IMR-90 (cell line): ENCODE measurements at regions not wholly inside any gene's neighbourhood (a gene's known extent, or its start where the extent isn't known, plus 50 kb on each side); places are given as distances from the start of the nearest gene placed in this dataset.

ENCODE experiments used
- ATAC-seq: fragments of 200-7000 bp; cut with Tn5 transposase; 2 replicates; pipeline ENCODE4 v1.9.1; 2020; ENCODE audit warnings: low read depth, mild to moderate bottlenecking, moderate library complexity
- BruUV-seq: library from RNA; stranded (reverse); fragments of 400-500 nt; replicated peaks from 2 replicates; lab custom pipeline; 2021; lab: Mats Ljungman, UMichigan
- CTCF ChIA-PET: fragments of 300-600 bp; formaldehyde crosslinking; extraction: SDS; loops from one replicate; lab custom pipeline; 2021; ENCODE audit warnings: antibody characterized with exemption; lab: Yijun Ruan, JAX
- POLR2A ChIA-PET: fragments of 300-600 bp; sonication (Branson Sonifier 250); formaldehyde crosslinking; loops from one replicate; lab custom pipeline; 2022; ENCODE audit warnings: antibody characterized with exemption; ENCODE audit not compliant: unreplicated experiment; lab: Charles Lee
- DNase-seq: peaks from one replicate; pipeline ENCODE4 v3.0.0; 2013
- H2AFZ ChIP-seq: replicated peaks from 2 replicates; pipeline ENCODE3; 2013; ENCODE audit warnings: low read length, mild to moderate bottlenecking; ENCODE audit not compliant: poor library complexity
- H2AK5ac ChIP-seq: 2 replicates; pipeline ENCODE4 v1.6.1; 2013; ENCODE audit warnings: low read depth, low read length, inconsistent platforms
- H2AK9ac ChIP-seq: replicated peaks from 2 replicates; pipeline ENCODE3; 2013; ENCODE audit warnings: mild to moderate bottlenecking, low read depth, low read length, moderate library complexity; ENCODE audit not compliant: poor library complexity
- H2BK120ac ChIP-seq: 2 replicates; pipeline ENCODE4 v1.6.1; 2013; ENCODE audit warnings: low read depth, low read length, inconsistent platforms
- H2BK15ac ChIP-seq: 3 replicates; pipeline ENCODE4 v1.6.1; 2013; ENCODE audit warnings: low read depth, low read length, inconsistent platforms
- H2BK20ac ChIP-seq: 2 replicates; pipeline ENCODE4 v1.6.1; 2013; ENCODE audit warnings: low read depth, mild to moderate bottlenecking, inconsistent platforms, low read length, moderate library complexity
- H2BK5ac ChIP-seq: 2 replicates; pipeline ENCODE4 v1.6.1; 2013; ENCODE audit warnings: mild to moderate bottlenecking, low read depth, low read length, inconsistent platforms; ENCODE audit not compliant: poor library complexity, severe bottlenecking
- H3K14ac ChIP-seq: replicated peaks from 2 replicates; pipeline ENCODE4 v1.6.1; 2013; ENCODE audit warnings: low read depth, low read length, inconsistent platforms
- H3K18ac ChIP-seq: 2 replicates; pipeline ENCODE4 v1.6.1; 2013; ENCODE audit warnings: low read depth, low read length, control low read depth
- H3K23ac ChIP-seq: 2 replicates; pipeline ENCODE4 v1.6.1; 2013; ENCODE audit warnings: low read depth, low read length, inconsistent platforms
- H3K27ac ChIP-seq: 2 replicates; pipeline ENCODE4 v1.5.1; 2013; ENCODE audit warnings: mild to moderate bottlenecking, control low read depth, low read length; ENCODE audit not compliant: insufficient read depth
- H3K27me3 ChIP-seq: 2 replicates; pipeline ENCODE4 v1.6.1; 2013; ENCODE audit warnings: low read length; ENCODE audit not compliant: control insufficient read depth, insufficient read depth
- H3K36me3 ChIP-seq: 2 replicates; pipeline ENCODE4 v1.6.1; 2013; ENCODE audit warnings: low read length, mixed read lengths; ENCODE audit not compliant: control insufficient read depth, insufficient read depth
- H3K4ac ChIP-seq: 2 replicates; pipeline ENCODE4 v1.6.1; 2013; ENCODE audit warnings: low read depth, low read length, inconsistent platforms
- H3K4me1 ChIP-seq: 2 replicates; pipeline ENCODE4 v1.6.1; 2013; ENCODE audit warnings: low read length, mixed read lengths; ENCODE audit not compliant: control insufficient read depth, insufficient read depth
- H3K4me2 ChIP-seq: 2 replicates; pipeline ENCODE4 v1.6.1; 2013; ENCODE audit warnings: low read depth, mild to moderate bottlenecking, control low read depth, low read length, moderate library complexity
- H3K4me3 ChIP-seq: 2 replicates; pipeline ENCODE4 v1.5.1; 2013; ENCODE audit warnings: low read depth, mild to moderate bottlenecking, control low read depth, low read length, moderate library complexity; ENCODE audit not compliant: insufficient read depth
- H3K56ac ChIP-seq: 2 replicates; pipeline ENCODE4 v1.6.1; 2013; ENCODE audit warnings: low read length, inconsistent platforms; ENCODE audit not compliant: insufficient read depth; ENCODE audit errors: extremely low read depth
- H3K79me1 ChIP-seq, 2 experiments: 2 replicates each; pipeline ENCODE4 v1.6.1; 2013; ENCODE audit warnings: low read length in 2 of 2, inconsistent platforms in 1 of 2, low read depth in 1 of 2
- H3K9ac ChIP-seq: 2 replicates; pipeline ENCODE4 v1.6.1; 2013; ENCODE audit warnings: low read depth, low read length, control low read depth
- H3K9me1 ChIP-seq: 2 replicates; pipeline ENCODE4 v1.6.1; 2013; ENCODE audit warnings: low read length, inconsistent platforms; ENCODE audit not compliant: insufficient read depth
- H3K9me3 ChIP-seq: 2 replicates; pipeline ENCODE4 v1.6.1; 2013; ENCODE audit warnings: low read length; ENCODE audit not compliant: control insufficient read depth, insufficient read depth
- H4K20me1 ChIP-seq: 2 replicates; pipeline ENCODE4 v1.6.1; 2013; ENCODE audit warnings: low read length, inconsistent platforms; ENCODE audit not compliant: insufficient read depth
- H4K5ac ChIP-seq: 2 replicates; pipeline ENCODE4 v1.6.1; 2013; ENCODE audit warnings: mild to moderate bottlenecking, low read depth, low read length, control low read depth
- H4K8ac ChIP-seq, 2 experiments: 2 replicates each; pipeline ENCODE4 v1.6.1; 2013; ENCODE audit warnings: low read depth in 2 of 2, low read length in 2 of 2, control low read depth in 1 of 2, inconsistent platforms in 1 of 2
- H4K91ac ChIP-seq: 2 replicates; pipeline ENCODE4 v1.6.1; 2013; ENCODE audit warnings: low read depth, low read length, inconsistent platforms; ENCODE audit not compliant: insufficient read depth
- BHLHE40 ChIP-seq: fragments of 150-350 bp; IDR thresholded peaks from 2 replicates; pipeline ENCODE4 v1.6.1; 2016; ENCODE audit warnings: mild to moderate bottlenecking, low read depth, low read length
- MAFK ChIP-seq: IDR thresholded peaks from 2 replicates; pipeline ENCODE4 v1.6.1; 2012; ENCODE audit warnings: low read depth, low read length, improper control_type of control experiment
- MAZ ChIP-seq: IDR thresholded peaks from 2 replicates; pipeline ENCODE4 v1.6.1; 2012; ENCODE audit warnings: low read depth, mild to moderate bottlenecking, low read length, improper control_type of control experiment, moderate library complexity, borderline replicate concordance
- MXI1 ChIP-seq: IDR thresholded peaks from 2 replicates; pipeline ENCODE4 v1.6.1; 2012; ENCODE audit warnings: low read depth, mild to moderate bottlenecking, low read length, moderate library complexity, borderline replicate concordance
- NFE2L2 ChIP-seq: fragments of 150-350 bp; IDR thresholded peaks from 2 replicates; pipeline ENCODE4 v1.6.1; 2016; ENCODE audit warnings: low read depth, mild to moderate bottlenecking, low read length
- POLR2A ChIP-seq: IDR thresholded peaks from 2 replicates; pipeline ENCODE4 v1.6.1; 2012; ENCODE audit warnings: mild to moderate bottlenecking, low read depth, low read length
- RAD21 ChIP-seq: IDR thresholded peaks from 2 replicates; pipeline ENCODE4 v1.6.1; 2012; ENCODE audit warnings: low read length, improper control_type of control experiment
- RCOR1 ChIP-seq: IDR thresholded peaks from 2 replicates; pipeline ENCODE4 v1.6.1; 2012; ENCODE audit warnings: mild to moderate bottlenecking, low read length, improper control_type of control experiment; ENCODE audit not compliant: insufficient replicate concordance
- RFX5 ChIP-seq: IDR thresholded peaks from 2 replicates; pipeline ENCODE4 v1.8.0; 2012; ENCODE audit warnings: low read depth, mild to moderate bottlenecking, low read length, moderate library complexity
- SMC3 ChIP-seq: fragments of 150-350 bp; IDR thresholded peaks from 2 replicates; pipeline ENCODE4 v1.6.1; 2016; ENCODE audit warnings: low read depth, mild to moderate bottlenecking, antibody characterized with exemption, low read length, moderate library complexity
- WGBS, 2 experiments: methylation state at CpG; one replicate each; pipeline versions ENCODE4 v1.1.5 to v1.1.7; 2013; ENCODE audit warnings: missing lambda C conversion rate in 2 of 2; ENCODE audit not compliant: insufficient read length in 1 of 2; ENCODE audit errors: extremely low coverage in 2 of 2; 5-methylcytosine and 5-hydroxymethylcytosine counted together
- dilution Hi-C: fragments of 300-500 bp; cut with HindIII; formaldehyde crosslinking; loops from one replicate; pipeline ENCODE4 v1.14.3; 2018; ENCODE audit warnings: low sequenced_read_pairs; ENCODE audit not compliant: unreplicated experiment
- in situ Hi-C: fragments of 300-500 bp; cut with MboI; formaldehyde crosslinking; loops from 3 replicates; pipeline ENCODE4 v1.14.3; 2019; ENCODE audit warnings: low sequenced_read_pairs, inconsistent platforms, mixed read lengths
- intact Hi-C: fragments of 100-400 bp; cut with micrococcal nuclease; formaldehyde crosslinking; loops from 2 replicates; pipeline ENCODE4 v1.10.0; 2022
- TF ChIP-seq, protein P1 (sequence below): conservative IDR thresholded peaks from 2 replicates; pipeline ENCODE4 v1.5.1; 2012; ENCODE audit warnings: mild to moderate bottlenecking, low read depth, low read length, improper control_type of control experiment
- TF ChIP-seq, protein P2 (sequence below): fragments of 150-350 bp; IDR thresholded peaks from 2 replicates; pipeline ENCODE4 v1.6.1; 2016; ENCODE audit warnings: low read depth, mild to moderate bottlenecking, low read length, moderate library complexity, borderline replicate concordance

DNA sequence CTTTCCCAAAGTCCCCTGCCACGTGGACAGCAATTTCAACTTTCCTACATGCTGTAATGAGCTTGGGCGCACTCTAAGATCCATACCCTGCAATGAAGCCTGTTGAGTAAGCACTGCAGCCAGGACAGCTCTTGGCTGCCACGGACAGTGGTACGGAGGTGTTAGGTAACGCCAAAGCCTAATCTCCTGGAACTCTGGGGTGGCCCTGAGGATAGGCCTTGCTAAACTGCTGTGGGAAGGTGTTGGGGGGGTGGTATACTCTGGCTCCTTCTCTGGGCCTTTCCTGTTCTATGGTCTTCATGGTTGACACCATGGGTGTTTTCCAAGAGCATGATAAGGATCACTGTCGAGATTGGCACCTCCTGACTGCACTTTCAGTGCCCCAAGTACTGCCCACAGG, 66.4 kb upstream of the PITX1 start:
- Histone ChIP-seq H4K5ac (no peak overlapping the region), H3K9ac (no peak overlapping the region), H3K27me3 (no peaks in the 10 kb centered on the region; the same call in 1 of the 2 replicates), H4K20me1 (no peaks in the 10 kb centered on the region), H2BK20ac (no peak overlapping the region), H3K14ac (no peak overlapping the region), H4K8ac (no peak overlapping the region), H4K91ac (no peak overlapping the region), H3K4me2 (no peak overlapping the region), H2BK5ac (no peak overlapping the region), H2BK120ac (no peak overlapping the region), H3K56ac (no peak overlapping the region), H3K9me3 (no peaks in the 10 kb centered on the region), H3K23ac (no peak overlapping the region), H2BK15ac (no peak overlapping the region), H2AFZ (no peak overlapping the region), H3K4me3 (no peak overlapping the region), H3K27ac (no peak overlapping the region), H3K4ac (no peak overlapping the region), H3K9me1 (peaks cover 7% of the 10 kb centered on the region; the same call in 1 of the 2 replicates), H3K36me3 (peaks cover 2% of the 10 kb centered on the region; the same call in 1 of the 2 replicates), H3K18ac (no peak overlapping the region), H3K79me1 (no peaks in the 10 kb centered on the region), H2AK5ac (no peak overlapping the region), H2AK9ac (no peak overlapping the region), H3K4me1 (peaks cover 2% of the 10 kb centered on the region; the same call in 1 of the 2 replicates)
- in situ Hi-C loops (no loop called here), dilution Hi-C loops (no loop called here), intact Hi-C loops (no loop called here)
- ChIA-PET POLR2A (interaction anchor here (0.6 kb wide), 1 partner anchor 39 kb away, joined by 7 read pairs; no protein-coding TSS in a partner anchor), CTCF (interaction anchor here (0.6 kb wide), 1 partner anchor 87 kb away, joined by 3 read pairs; no protein-coding TSS in a partner anchor)
- DNase-seq (no peak), ATAC-seq (no peak)
- TF ChIP-seq, protein P1, sequence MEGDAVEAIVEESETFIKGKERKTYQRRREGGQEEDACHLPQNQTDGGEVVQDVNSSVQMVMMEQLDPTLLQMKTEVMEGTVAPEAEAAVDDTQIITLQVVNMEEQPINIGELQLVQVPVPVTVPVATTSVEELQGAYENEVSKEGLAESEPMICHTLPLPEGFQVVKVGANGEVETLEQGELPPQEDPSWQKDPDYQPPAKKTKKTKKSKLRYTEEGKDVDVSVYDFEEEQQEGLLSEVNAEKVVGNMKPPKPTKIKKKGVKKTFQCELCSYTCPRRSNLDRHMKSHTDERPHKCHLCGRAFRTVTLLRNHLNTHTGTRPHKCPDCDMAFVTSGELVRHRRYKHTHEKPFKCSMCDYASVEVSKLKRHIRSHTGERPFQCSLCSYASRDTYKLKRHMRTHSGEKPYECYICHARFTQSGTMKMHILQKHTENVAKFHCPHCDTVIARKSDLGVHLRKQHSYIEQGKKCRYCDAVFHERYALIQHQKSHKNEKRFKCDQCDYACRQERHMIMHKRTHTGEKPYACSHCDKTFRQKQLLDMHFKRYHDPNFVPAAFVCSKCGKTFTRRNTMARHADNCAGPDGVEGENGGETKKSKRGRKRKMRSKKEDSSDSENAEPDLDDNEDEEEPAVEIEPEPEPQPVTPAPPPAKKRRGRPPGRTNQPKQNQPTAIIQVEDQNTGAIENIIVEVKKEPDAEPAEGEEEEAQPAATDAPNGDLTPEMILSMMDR = no peak
- TF ChIP-seq RAD21 (no peak), SMC3 (no peak), RCOR1 (no peak), POLR2A (no peak), BHLHE40 (no peak), RFX5 (no peak), NFE2L2 (no peak), MAZ (no peak), MAFK (no peak), MXI1 (no peak)
- TF ChIP-seq, protein P2, sequence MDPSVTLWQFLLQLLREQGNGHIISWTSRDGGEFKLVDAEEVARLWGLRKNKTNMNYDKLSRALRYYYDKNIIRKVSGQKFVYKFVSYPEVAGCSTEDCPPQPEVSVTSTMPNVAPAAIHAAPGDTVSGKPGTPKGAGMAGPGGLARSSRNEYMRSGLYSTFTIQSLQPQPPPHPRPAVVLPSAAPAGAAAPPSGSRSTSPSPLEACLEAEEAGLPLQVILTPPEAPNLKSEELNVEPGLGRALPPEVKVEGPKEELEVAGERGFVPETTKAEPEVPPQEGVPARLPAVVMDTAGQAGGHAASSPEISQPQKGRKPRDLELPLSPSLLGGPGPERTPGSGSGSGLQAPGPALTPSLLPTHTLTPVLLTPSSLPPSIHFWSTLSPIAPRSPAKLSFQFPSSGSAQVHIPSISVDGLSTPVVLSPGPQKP = no peak
- 70% methylated on average over 3 of the region's 6 CpGs; no CpG with 5 or more reads in 1 of the 2 experiments for WGBS, 2 experiments
- no TSS peak for BruUV-seq
